GM10266 (cell line): ENCODE measurements at regions not wholly inside any gene's neighbourhood (a gene's known extent, or its start where the extent isn't known, plus 50 kb on each side); places are given as distances from the start of the nearest gene placed in this dataset.
"Not testable (repeated sequence)": the region's sequence is repeated elsewhere in the genome, so short reads cannot be mapped to it uniquely, and the experiment has no call there.

Experiments
- DNase-seq: peaks from one replicate; pipeline ENCODE4 v3.0.0; 2012; ENCODE audit errors: extremely low spot score
- TF ChIP-seq, protein P1 (sequence below): IDR thresholded peaks from 2 replicates; pipeline ENCODE4 v1.5.1; 2012; ENCODE audit warnings: mild to moderate bottlenecking, low read depth; ENCODE audit not compliant: control insufficient read depth, insufficient read depth; ENCODE audit errors: missing control alignments

DNA sequence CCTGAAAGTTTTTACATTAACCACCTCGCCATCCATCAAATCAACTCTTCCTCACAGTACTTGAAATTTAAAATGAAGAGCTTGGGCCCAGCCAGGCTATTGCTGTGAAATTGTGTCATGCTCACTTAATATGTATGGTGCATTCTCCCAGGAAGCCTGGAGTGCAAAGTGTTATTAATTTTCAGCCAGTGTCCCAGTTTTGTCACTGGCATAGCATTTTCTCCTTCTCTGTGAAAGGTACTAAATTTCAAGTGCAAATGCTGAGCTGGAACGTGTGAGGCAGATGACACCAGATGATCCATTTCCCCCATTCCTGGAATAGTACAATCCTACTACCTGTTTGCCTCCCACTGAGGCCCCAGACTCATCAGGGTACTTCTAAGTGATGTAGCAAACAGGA, 397.6 kb upstream of the ACTBL2 start:
- TF ChIP-seq, protein P1, sequence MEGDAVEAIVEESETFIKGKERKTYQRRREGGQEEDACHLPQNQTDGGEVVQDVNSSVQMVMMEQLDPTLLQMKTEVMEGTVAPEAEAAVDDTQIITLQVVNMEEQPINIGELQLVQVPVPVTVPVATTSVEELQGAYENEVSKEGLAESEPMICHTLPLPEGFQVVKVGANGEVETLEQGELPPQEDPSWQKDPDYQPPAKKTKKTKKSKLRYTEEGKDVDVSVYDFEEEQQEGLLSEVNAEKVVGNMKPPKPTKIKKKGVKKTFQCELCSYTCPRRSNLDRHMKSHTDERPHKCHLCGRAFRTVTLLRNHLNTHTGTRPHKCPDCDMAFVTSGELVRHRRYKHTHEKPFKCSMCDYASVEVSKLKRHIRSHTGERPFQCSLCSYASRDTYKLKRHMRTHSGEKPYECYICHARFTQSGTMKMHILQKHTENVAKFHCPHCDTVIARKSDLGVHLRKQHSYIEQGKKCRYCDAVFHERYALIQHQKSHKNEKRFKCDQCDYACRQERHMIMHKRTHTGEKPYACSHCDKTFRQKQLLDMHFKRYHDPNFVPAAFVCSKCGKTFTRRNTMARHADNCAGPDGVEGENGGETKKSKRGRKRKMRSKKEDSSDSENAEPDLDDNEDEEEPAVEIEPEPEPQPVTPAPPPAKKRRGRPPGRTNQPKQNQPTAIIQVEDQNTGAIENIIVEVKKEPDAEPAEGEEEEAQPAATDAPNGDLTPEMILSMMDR: no peak
- DNase-seq: no peak

DNA sequence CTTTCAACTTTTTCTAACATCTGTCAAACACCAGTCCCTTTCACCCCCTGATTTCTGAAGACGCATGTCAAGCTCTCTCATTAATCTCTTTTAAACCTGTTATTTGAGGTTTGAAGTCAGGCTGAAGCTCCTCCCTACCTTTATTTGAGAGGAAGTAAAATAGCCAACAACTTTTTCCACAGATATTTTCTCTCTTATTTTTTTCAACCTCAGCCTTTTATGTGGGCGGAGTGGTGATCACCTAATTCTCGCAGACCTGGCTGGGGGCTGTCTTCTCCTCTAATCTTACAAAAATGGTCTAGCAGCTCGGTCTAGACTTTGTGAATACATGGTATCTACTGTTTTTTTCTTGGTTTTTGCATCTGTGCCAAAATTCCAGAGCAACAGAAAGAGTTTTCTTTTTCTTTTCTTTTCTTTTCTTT, 395.7 kb upstream of the ACTBL2 start:
- no peak for DNase-seq
- TF ChIP-seq, protein P1: no peak

DNA sequence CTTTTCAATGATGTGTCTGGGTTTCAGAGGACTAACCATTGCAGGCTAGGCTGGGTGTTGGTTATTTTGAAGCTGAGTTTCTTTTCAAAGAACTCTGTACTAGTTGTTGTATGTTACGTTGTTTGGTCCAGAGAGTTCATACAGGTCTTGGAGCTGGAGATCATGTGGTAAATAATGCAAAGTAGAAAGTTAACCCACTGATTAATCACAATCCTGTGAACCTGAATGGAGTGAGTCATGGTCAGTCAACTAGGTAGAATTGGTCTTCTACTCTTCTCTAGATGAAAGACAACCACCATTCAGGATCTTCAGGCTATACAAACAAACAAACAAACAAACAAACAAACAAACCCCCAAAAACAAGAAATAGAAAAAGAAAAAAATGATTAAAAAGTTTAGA, 388.9 kb upstream of the ACTBL2 start:
- TF ChIP-seq, protein P1: no peak

DNA sequence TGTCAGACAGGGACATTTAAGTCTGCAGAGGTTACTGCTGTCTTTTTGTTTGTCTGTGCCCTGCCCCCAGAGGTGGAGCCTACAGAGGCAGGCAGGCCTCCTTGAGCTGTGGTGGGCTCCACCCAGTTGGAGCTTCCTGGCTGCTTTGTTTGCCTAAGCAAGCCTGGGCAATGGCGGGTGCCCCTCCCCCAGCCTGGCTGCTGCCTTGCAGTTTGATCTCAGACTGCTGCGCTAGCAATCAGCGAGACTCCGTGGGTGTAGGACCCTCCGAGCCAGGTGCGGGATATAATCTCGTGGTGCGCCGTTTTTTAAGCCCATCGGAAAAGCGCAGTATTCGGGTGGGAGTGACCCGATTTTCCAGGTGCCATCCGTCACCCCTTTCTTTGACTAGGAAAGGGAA, 387.7 kb upstream of the ACTBL2 start:
- not testable (repeated sequence) for DNase-seq

More for the DNA sequence above, 388.9 kb upstream of the ACTBL2 start:
- no peak for DNase-seq

DNA sequence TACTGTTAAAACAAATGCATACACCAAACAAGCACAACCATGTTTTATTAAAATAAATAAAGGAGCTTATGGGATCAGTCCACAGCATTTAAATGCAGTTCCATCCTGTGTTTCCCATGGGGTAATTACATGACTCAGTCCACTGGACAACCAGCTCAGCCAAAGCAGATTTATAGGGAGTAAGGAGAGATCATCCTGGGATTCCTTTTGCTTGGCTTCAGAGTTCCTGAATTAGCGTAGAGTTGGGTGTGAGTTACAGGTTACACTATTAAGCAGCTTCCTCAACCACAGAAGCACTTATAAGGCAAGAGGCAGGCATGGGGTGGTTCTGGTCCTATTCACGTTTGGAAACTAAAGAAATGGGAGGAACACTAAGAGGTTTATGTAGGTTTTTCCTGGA, 381.1 kb upstream of the ACTBL2 start:
- DNase-seq: no peak
- TF ChIP-seq, protein P1: no peak

DNA sequence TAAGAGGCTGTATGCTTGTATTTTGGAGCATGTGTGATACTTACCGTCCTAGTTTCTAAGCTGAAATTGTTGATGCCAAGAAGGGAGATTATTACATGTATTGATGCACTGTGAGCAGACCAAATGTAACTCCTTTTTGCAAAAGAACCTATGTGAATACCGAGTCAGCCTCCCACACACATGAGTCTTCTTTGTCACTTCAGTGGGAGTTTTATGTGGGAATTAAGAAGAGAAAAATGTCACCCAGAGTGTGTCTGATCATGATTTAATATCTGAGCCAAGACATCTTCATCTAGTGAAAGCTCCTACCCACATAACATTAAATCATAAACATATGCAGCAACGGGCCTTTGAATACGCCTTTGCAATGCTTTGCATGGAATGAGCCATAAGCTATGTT, 380.3 kb upstream of the ACTBL2 start:
- TF ChIP-seq, protein P1: no peak
- no peak for DNase-seq

DNA sequence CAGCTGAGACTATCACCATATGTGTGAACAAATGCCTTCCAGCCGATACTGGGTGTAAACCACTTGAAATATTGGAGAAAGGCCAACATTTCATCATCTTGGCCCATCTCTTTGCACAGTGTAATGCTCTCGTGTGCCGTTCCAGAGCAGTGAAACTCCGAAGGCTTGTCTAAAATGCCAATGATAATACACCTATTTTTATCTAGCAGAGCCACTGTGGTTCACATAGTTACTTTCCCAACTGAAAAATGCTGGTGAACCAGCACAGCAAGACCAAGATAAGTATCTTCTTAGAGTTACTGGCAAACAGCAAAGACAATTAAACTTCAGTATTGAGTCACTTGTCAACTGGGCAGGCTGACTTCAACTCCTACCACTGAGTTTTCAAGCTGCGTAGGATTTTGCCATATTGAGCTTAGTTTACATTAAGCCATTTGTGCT, 379.9 kb upstream of the ACTBL2 start:
- DNase-seq: no peak
- TF ChIP-seq, protein P1: no peak

DNA sequence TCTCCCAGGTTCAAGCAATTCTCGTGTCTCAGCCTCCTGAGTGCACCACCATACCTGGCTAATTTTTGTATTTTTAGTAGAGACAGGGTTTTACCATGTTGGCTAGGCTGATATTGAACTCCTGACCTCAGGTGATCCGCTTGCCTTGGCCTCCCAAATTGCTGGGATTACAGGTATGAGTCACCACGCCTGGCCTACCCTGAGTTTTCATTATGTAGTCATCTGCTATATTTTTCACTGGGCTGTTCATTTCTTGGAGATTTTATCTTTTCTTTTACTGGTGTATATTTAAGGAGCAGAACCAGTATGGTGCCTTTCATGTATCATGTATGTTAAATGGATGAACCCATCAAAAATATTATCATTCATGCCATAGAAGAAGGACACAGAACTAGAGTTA, 377.0 kb upstream of the ACTBL2 start:
- TF ChIP-seq, protein P1: no peak
- no peak for DNase-seq
